ENCODE measurements at regions not wholly inside any gene's neighbourhood (a gene's known extent, or its start where the extent isn't known, plus 50 kb on each side); places are given as distances from the start of the nearest gene placed in this dataset.
A peak's percentile ranks its signal among the peaks of the same experiment; 100 is the strongest.
"Not testable (repeated sequence)": the region's sequence is repeated elsewhere in the genome, so short reads cannot be mapped to it uniquely, and the experiment has no call there.

DNA sequence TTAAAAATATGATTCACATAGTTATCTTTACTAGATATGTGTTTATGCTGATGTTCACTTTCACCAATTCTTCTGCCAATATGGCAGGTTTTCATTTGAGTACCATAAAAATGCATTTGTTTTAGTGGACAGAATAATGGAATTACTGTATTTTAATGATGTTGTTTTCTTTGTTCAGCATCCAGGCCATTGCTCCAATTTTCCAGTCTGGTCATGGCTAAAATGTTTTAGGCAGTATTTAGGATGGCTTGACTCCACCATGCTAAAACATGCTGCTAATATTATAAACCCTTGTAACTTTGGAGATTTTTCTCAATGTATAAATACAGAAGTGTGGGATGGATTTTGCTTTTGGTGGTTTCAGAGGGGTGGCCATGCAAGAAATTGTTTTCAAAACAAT is 273.0 kb upstream of the RPS23 start:
- DNase-seq (ENCODE audit: low spot score) = no peak

DNA sequence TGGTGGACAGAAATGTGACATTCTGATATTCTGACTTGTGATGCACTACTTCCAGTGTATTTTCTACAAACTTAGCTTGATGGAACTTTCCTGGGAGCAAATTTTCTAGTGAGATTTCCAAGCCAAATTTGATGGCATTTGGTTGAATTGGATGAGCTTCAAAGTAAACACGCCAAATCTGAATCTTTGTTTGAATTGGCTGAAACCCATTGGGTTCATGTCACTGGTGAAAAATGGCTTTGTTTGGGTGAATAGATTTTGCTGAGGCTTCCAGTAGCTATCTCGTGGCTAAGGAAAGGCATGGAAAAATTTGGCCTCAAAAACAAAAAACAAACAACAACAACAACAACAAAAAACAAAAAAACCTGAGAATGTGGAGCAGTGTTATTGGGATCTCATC is 271.1 kb upstream of the RPS23 start:
- peak; percentile 5 for DNase-seq (ENCODE audit: low spot score)

DNA sequence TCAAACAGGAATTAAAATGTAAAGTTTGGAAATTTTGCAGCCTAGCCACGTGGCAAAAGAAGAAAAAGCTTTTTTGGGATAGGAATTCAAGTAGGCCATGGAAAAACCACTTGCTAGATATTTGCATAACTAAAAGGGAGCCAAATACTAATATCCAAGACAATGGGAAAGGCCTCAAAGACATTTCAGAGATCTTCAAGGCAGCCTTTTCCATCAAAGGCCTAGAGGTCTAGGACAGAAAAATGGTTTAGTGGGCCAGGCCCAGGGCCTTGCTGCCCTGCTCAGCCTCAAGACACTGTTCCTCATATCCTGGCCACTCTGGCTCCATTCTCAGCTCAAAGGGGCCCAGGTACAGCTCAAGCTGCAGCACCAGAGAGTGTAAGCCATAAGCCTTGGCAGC is 265.9 kb upstream of the RPS23 start:
- DNase-seq (ENCODE audit: low spot score) = no peak

DNA sequence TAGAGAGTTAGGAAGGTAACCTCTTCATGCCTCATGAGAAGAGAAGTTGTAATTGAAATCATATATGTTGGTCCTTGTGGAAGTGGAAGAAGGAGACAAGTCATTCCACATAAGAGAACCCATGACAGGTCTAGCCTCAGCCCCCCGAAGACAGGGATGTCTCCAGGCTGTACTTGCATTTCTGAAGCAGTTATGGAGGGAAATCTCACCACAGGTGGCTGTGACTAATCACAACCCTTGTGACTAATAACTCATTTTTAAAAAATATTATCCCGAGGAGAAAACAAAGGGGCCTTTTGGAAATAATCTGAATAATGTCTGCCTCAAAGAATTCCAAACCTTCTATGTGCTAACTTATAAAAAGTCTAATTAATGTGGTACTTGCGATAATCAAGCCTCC is 262.1 kb upstream of the RPS23 start:
- DNase-seq (ENCODE audit: low spot score) = no peak

DNA sequence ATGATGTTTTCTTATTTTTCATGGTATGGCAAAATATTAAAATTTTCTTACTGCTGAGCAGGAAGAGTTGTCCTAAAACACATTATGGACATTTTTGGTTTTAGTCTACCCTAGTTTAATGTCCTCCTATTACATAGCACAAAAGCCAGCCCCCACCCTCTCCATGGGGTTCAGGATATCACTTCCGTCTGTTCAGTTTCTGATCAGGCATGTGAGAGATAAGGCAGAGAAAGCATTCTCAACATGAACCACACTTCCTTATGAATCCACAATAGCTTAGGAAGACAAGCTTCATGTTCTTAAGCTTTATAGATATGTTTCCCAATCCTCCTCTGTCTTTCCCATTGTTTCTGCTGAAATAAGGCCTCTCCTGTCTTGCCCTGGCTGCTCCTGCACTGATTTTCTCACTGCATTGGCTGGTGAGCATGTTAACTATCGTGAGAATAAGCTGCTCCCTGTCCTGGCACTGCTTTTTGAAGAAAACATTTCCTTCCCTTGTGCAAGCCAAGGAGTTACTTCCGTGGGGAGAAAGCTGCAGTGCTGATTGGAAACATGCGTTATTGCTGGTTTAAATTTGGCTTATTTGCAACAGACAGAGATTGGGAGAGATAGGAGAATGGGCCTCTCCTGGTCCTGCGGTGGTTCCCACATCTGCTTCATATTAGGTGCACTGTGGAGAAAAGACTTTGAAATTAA is 260.3 kb upstream of the RPS23 start:
- DNase-seq (ENCODE audit: low spot score) = no peak

DNA sequence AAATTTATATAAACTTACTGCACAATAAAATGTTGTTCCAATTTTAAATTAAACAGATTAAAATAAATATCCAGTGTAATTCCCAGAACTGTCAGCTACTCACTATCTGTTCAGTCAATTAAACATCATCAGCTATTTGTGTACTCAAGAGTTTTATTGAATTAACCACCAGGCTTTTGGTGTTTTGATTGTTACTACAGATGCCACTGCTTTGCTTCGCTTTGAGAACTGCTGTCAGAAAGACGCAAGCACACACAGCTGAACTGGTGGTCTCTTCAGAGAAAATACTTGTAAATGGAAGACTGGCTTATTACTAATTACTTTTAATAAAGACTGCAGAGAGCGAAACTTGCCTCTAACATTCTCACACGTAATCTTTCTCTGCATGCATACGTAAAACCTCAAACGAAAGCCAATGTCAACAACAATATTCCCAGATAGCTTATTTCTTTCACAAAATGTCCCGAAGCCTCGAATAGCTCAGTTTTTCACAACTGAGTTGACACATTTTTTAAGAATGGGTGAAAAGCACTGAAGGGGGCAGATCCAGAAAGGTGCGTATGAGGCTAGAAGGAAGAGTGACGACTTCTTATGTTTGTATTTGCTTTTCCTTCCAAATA is 259.6 kb upstream of the RPS23 start:
- DNase-seq (ENCODE audit: low spot score) = no peak

DNA sequence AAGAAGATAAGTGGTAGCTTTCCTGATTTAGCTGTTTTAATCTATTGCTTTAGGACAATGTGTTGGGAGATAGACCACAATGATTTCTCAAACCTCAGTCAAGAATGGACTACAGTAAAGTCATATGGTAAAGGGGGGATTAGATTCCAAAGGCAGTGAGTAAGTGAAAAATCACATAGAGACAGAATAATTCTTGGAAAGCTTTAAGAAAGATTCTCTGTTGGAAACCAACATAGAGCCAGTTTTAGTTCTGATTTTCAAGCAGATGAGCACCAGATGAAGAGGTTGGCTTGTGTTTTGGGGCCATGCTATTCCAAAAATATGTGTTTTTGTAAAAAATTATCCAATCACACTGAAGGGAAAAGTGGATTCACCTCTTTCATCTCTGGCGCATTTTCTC is 256.8 kb upstream of the RPS23 start:
- no peak for DNase-seq (ENCODE audit: low spot score)

DNA sequence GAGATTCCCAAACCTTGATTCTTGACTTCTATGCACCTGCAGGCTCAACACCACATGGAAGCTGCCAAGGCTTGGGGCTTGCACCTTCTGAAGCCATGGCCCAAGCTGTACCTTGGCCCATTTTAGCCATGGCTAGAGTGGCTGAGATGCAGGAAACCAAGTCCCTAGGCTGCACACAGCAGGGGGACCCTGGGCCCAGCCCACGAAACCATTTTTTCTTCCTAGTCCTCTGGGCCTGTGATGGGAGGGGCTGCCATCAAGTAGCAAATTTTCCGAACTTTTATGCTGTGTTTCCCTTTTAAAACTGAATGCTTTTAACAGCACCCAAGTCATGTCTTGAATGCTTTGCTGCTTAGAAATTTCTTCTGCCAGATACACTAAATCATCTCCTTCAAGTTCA is 253.9 kb upstream of the RPS23 start:
- DNase-seq (ENCODE audit: low spot score) = not testable (repeated sequence)

DNA sequence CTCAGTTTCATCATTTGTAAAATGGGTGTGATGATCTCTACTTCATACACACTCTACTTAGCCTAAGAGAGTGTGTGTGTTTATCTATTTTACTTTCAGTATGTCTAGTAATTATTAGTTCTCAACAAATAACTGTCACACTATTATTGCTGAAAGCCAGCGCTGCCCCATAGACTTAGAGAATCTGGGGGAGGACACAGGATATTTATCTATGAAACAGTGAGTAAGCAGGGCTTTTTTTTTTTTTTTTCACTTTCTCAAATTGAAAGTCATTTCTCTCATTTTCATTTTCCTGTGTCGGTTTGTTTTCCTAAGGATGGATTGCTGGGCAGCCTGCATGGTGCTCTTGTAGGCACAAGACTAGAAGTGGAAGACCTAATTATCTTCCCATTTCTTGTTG is 248.4 kb upstream of the RPS23 start:
- DNase-seq (ENCODE audit: low spot score) = no peak

DNA sequence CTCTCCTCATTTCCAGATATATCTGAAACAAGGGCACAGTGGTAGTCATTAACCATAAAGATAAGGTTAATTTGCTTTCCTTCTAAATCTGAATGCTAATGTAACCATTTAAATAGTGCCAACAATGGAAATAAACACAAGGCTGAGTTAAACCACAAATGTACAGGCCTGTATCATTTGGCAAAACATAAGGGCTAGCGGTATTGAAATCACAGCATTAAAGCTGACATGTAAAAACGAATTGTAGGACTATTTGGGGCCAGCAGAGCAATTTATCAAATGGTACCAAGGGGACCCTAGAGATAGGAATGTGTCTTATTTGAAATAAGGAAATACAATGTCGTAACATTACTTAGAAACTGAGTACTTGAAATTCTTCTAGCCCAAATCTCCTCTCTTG is 247.5 kb upstream of the RPS23 start:
- DNase-seq (ENCODE audit: low spot score) = no peak

DNA sequence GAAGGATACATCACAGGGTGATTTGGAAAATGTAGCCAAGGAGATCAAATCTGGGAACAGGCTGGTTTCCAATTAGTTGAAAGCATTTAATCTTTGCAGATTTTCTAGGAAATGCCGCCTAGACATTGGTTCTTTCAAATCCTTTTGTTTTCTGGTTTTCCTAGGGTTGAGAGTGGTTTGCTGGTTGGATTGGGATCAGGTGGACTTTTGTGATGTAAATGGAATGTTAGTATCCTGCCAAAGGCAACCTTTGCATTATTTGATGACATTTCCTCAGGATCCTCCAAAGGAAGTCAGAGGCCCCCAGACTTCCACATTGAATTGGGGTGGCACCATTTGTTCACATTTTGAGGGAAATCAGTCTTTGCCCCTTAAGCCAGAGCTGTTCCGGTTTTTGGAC is 245.5 kb upstream of the RPS23 start:
- DNase-seq (ENCODE audit: low spot score) = no peak

DNA sequence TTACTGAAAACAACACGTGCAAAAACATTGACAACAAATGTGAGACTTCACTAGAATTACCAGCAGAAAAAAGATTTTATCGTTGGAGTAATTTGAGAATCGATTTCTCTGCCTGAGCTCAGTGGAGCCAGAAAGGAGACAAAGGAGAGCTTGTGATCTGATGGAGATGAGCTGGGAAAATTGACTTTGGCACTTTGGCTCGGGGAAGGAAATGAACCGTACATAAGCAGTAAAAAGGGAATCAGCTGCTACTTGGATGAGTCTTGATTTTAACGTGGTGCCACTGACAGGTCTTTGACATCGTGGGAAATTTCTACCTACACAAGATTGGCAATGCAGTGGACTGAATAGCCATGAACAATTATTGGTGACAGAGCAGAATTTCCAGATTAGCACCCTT is 244.7 kb upstream of the RPS23 start:
- DNase-seq (ENCODE audit: low spot score) = peak; percentile 30

DNA sequence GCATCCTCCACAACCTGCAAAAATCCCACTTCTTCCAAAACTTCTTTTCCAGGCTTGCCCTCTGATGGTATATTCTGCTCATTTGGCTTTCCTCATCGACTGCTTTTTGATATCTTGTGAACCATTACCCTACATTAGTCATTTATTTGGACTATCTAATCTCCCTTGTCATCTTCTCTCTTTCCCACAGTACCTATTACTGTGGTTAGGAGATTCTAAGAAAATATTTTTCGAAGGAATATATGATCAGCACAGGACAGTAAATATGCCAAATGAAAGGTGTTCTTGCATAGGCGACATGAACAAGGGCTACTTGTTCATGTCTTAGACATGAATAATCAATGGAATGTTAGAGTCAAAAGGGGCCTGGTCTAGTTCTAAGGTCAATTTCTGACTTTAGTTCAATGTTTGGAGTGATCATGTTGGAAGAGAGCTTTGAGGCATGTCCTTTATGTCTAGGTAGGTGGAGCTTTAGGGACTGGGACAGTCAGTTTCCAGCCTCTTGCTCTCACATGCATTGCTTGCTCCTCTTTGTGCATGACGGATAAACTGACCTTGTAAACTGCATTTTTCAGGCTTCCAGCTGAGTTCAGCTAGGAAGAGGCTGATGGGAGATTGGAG is 243.4 kb upstream of the RPS23 start:
- DNase-seq (ENCODE audit: low spot score) = no peak

DNA sequence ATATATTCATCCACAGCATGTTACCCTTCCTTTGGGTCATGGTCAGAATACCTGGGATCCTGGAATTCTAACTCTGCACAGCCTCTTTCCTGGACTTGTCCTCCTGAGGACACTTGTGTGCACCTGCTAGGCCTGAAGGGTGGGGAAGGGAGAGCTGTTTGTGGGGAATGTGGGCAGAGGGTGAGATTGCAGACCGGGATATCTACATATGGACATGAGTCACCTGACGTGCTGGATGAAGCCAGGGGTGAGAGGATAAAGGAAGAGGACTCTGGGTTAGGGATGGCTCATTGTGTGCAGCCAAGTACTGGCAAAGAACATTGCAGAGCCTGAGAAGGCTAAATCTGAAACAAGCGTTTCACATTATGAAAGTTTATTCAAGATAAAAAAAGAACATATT is 241.4 kb upstream of the RPS23 start:
- DNase-seq (ENCODE audit: low spot score) = no peak

DNA sequence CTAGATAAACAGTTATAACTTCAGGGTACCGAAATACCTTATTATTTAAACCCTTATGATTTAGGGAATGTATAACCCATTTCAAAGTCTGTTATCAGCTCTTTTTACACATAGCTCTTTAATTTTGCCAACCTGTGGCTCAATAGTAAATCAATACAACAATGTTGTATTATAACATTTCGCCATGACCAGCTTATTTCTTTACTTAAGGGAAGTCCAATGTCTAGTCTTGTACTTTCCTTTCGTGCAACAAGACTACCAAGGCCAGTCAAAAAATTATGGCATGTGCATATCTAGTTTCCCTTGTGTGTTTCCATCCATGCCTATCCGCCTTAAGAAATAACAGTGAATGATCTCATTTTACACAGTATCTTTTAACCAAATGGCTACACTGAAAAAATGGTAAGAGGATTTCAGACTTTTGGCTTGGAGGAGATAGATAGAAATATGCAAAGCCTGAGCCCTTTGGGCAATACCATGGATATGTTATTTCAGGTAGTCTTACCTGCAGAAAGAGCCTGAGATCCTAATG is 239.5 kb upstream of the RPS23 start:
- no peak for DNase-seq (ENCODE audit: low spot score)

DNA sequence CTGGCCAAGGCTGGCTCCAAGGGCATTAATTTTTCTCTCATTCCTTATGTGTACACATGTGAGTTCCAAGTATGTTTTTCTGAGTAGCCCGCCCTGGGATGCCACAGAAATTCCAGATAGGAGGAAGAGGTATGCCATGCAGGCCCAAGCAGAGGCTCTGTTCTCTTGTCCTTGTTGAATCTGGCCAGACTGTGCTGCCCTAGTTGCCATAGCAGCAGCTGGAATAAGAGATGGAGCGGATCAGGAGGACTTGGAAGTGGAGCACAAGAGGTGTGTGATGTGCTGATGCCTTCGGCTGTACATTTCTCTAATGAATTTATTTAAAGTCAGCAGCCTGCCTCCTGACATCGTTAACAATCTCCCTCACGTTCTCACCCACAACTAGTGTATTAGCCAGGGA is 235.6 kb upstream of the RPS23 start:
- DNase-seq (ENCODE audit: low spot score) = no peak

DNA sequence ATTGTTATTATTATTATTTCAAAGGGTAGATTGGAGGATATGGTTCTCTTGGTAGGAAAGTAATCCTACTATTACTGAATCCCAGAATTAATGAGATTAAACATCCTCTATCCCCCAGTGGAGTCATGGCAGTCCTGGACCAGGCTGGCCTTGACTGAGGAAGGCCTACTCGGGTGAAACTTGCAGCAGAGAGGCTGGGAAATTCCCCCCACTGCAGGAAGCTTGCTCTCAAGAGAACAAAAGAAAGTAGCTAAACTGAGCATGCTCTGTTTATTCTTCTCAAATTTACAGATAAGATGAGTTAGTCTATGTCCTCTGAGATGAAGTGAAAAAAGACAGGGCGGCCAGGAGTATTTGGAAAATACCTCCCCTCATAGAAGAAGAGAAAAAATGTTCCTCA is 233.9 kb upstream of the RPS23 start:
- DNase-seq (ENCODE audit: low spot score) = no peak

DNA sequence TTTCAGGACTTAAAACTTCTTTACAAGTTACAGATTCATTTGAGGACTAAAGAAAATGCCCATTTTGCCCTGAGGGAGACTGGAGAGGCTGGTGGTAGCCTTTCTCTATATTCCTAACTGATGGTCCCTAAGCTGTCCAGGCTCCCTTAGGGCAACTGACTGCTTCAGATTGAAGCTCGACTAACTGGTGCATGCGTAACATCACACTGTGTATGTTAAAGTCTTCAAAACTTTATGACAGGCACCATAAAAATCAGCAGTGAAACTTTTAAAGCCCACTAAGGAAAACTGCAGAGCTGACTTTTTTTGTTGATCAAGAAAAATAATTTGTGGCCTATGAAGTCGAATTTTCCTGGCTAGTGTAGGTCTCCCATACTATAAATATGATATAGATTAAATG is 233.0 kb upstream of the RPS23 start:
- no peak for DNase-seq (ENCODE audit: low spot score)

DNA sequence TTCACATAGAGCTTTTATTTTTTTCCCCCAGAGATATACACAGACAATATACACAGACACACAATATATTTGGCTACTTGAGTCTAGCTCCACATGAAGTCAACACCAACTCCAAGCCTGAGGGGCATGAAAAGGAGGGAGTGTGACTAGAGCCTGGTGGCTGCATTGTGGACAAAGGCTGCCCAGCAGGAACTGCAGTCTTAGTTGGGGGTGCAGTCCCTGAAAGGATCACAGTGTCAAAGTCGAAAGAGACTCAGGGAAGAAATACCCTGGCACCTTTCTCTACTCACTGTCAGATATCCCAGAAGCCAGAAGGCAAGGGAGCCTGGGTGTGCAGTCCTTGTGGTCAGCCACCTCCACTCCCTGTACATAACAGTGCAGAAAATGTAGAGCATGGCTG is 231.6 kb upstream of the RPS23 start:
- no peak for DNase-seq (ENCODE audit: low spot score)

DNA sequence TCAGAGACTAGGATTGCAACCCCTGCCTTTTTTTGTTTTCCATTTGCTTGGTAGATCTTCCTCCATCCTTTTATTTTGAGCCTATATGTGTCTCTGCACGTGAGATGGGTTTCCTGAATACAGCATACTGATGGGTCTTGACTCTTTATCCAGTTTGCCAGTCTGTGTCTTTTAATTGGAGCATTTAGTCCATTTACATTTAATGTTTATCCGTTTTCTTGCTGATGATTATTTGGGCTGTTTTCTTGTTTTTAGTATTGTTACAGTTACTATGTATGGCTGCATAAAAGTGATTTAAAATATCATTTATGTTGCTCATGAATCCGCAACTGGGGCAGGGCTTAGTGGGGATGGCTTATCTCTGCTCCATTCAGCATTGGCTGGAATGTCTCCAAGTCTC is 228.2 kb upstream of the RPS23 start:
- DNase-seq (ENCODE audit: low spot score) = not testable (repeated sequence)

DNA sequence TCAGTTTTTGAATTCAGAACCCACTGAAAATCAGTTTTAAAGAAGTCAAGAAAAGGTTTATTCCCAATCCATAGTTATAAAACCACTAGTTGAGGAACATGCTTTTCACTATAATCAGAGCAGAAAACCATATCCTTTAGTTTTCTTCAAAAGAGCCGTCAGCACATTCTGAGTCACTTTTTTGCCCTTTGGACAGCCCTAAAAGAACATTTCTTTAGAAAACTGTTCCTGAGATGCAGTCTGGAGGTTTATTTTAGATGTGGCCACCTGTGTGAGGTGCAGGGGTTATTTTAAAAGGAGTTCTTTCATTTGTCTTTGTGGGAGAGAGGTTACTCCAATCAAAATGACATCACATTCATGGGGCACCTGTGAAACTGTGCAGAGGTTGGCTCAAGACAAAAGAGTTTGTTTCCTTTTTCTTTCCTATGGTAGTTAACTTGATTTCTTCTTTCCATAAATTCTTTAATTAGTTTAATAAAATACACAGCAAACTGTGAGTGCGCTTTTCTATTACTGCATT is 221.6 kb upstream of the RPS23 start:
- no peak for DNase-seq (ENCODE audit: low spot score)

DNA sequence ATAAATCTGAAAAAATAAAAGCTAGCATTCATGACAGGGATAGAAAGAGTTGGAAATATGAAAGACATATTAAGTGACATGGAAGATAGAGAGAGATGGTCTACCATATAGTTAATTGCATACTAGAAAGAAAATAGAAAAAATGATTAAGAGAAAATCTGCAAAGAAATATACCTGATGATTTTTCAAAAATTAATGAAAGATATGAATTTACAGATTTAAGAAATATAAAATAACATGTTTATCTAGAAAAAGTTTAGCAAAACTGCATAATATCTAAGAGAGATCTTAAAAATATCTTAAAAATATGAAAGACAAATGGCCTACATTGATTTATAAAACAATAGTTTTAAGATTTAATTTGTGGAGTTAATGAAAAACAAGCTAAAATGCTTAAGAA is 219.1 kb upstream of the RPS23 start:
- no peak for DNase-seq (ENCODE audit: low spot score)

DNA sequence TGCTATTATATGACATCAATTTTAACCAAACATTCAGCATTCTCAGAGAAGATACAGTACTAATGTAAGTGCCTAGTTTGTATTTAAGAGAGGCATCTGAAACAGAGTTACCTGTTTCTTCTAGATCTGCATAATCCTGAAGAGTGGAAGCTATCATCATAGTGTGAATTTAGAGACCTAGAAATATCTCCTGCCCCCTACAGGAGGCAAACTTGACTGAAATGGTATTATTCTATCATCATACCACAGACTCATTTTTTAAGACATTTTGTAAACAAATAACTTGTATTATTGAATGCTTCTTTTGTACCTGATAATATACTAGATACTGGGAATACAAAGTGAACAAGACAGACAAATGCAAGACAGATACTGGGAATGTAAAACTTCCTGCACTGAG is 216.8 kb upstream of the RPS23 start:
- DNase-seq (ENCODE audit: low spot score) = no peak

Measured in pons (tissue), 1 donor.